Stromal cell of bone marrow (primary cell): ENCODE measurements at regions not wholly inside any gene's neighbourhood (a gene's known extent, or its start where the extent isn't known, plus 50 kb on each side); places are given as distances from the start of the nearest gene placed in this dataset.

Experiments
- DNase-seq: peaks from one replicate; pipeline ENCODE4 v3.0.0-alpha.2; 2012; ENCODE audit warnings: low read depth

GRCh38 chr20:6831461-6831860, 64.0 kb downstream of the BMP2 start:
- no peak for DNase-seq

GRCh38 chr20:6832811-6833210, 65.3 kb downstream of the BMP2 start:
- no peak for DNase-seq

GRCh38 chr20:6835609-6836008, 68.1 kb downstream of the BMP2 start:
- no peak for DNase-seq

GRCh38 chr20:6836821-6837374, 69.4 kb downstream of the BMP2 start:
- no peak for DNase-seq

GRCh38 chr20:6837730-6838129, 70.2 kb downstream of the BMP2 start:
- DNase-seq, result no peak

GRCh38 chr20:6838181-6838826, 70.8 kb downstream of the BMP2 start:
- DNase-seq, result no peak

GRCh38 chr20:6841128-6841527, 73.6 kb downstream of the BMP2 start:
- DNase-seq, result no peak

GRCh38 chr20:6845141-6845540, 77.7 kb downstream of the BMP2 start:
- DNase-seq, result no peak

GRCh38 chr20:6848041-6848440, 80.6 kb downstream of the BMP2 start:
- DNase-seq, result no peak

- DNase-seq, result no peak
These were observed 81.5 kb downstream of the BMP2 start for GRCh38 chr20:6848992-6849391.

GRCh38 chr20:6851136-6851535, 83.7 kb downstream of the BMP2 start:
- no peak for DNase-seq

GRCh38 chr20:6852478-6852877, 85.0 kb downstream of the BMP2 start:
- DNase-seq, result no peak

- no peak for DNase-seq
These were observed 87.6 kb downstream of the BMP2 start for GRCh38 chr20:6855104-6855503.

- no peak for DNase-seq
These were observed 88.3 kb downstream of the BMP2 start for GRCh38 chr20:6855796-6856195.

GRCh38 chr20:6857927-6858326, 90.4 kb downstream of the BMP2 start:
- DNase-seq, result no peak

- DNase-seq, result no peak
These were observed 95.9 kb downstream of the BMP2 start for GRCh38 chr20:6863355-6863754.

GRCh38 chr20:6863798-6864201, 96.3 kb downstream of the BMP2 start:
- DNase-seq, result peak; percentile 28

- no peak for DNase-seq
These were observed 97.3 kb downstream of the BMP2 start for GRCh38 chr20:6864740-6865139.

- DNase-seq, result no peak
These were observed 99.3 kb downstream of the BMP2 start for GRCh38 chr20:6866741-6867140.

- no peak for DNase-seq
These were observed 101.4 kb downstream of the BMP2 start for GRCh38 chr20:6868861-6869260.

- no peak for DNase-seq
These were observed 103.1 kb downstream of the BMP2 start for GRCh38 chr20:6870559-6870958.

GRCh38 chr20:6877633-6878032, 110.1 kb downstream of the BMP2 start:
- no peak for DNase-seq

GRCh38 chr20:6882561-6883291, 115.2 kb downstream of the BMP2 start:
- peak; percentile 4 for DNase-seq

- no peak for DNase-seq
These were observed 116.6 kb downstream of the BMP2 start for GRCh38 chr20:6884114-6884513.
